Ectodermal cell (in vitro differentiated cells): ENCODE measurements at regions not wholly inside any gene's neighbourhood (a gene's known extent, or its start where the extent isn't known, plus 50 kb on each side); places are given as distances from the start of the nearest gene placed in this dataset.

Experiments used
- H3K27ac ChIP-seq: 2 replicates; pipeline ENCODE4 v1.7.0; 2013; ENCODE audit warnings: mild to moderate bottlenecking, low read depth, low read length; ENCODE audit not compliant: insufficient read depth, poor library complexity, severe bottlenecking
- H3K27me3 ChIP-seq: 2 replicates; pipeline ENCODE4 v1.7.0; 2013; ENCODE audit warnings: mild to moderate bottlenecking, low read length; ENCODE audit not compliant: insufficient read depth, control insufficient read depth, poor library complexity, severe bottlenecking
- H3K36me3 ChIP-seq: one replicate; pipeline ENCODE4 v1.7.0; 2013; ENCODE audit warnings: low read length; ENCODE audit not compliant: control insufficient read depth, insufficient read depth
- H3K4me1 ChIP-seq: one replicate; pipeline ENCODE4 v1.7.0; 2013; ENCODE audit warnings: low read length; ENCODE audit not compliant: control insufficient read depth, insufficient read depth
- H3K4me3 ChIP-seq: 2 replicates; pipeline ENCODE4 v1.7.0; 2013; ENCODE audit warnings: low read depth, low read length, control low read depth; ENCODE audit not compliant: insufficient read depth
- H3K9me3 ChIP-seq: 2 replicates; pipeline ENCODE4 v1.7.0; 2013; ENCODE audit warnings: mild to moderate bottlenecking, low read length, moderate library complexity; ENCODE audit not compliant: control insufficient read depth
- WGBS, 2 experiments: methylation state at CpG; one replicate each; pipeline ENCODE4 v1.1.7; 2013; ENCODE audit warnings: missing lambda C conversion rate in 2 of 2; 5-methylcytosine and 5-hydroxymethylcytosine counted together

GRCh38 chr2:145931781-145932395 lies 1412.0 kb upstream of the ZEB2 start:
- H3K27ac ChIP-seq, result no peak overlapping the region
- no peaks in the 10 kb centered on the region for H3K36me3 ChIP-seq
- no peaks in the 10 kb centered on the region for H3K27me3 ChIP-seq
- peaks cover 30% of the 10 kb centered on the region for H3K4me1 ChIP-seq
- no peaks in the 10 kb centered on the region for H3K9me3 ChIP-seq
- no peak overlapping the region for H3K4me3 ChIP-seq
- 30 to 58% methylated on average over 2 of the region's 2 CpGs for WGBS, 2 experiments

- no peaks in the 10 kb centered on the region for H3K9me3 ChIP-seq
- no peak overlapping the region for H3K4me3 ChIP-seq
- H3K4me1 ChIP-seq, result peaks cover 22% of the 10 kb centered on the region
- WGBS, 2 experiments, result 56 to 62% methylated on average over 1 of the region's 2 CpGs
- H3K36me3 ChIP-seq, result no peaks in the 10 kb centered on the region
- no peaks in the 10 kb centered on the region for H3K27me3 ChIP-seq
- H3K27ac ChIP-seq, result no peak overlapping the region
Observed at GRCh38 chr2:145930318-145930717, 1410.4 kb upstream of the ZEB2 start.

- Histone ChIP-seq H3K27me3 (no peaks in the 10 kb centered on the region), H3K4me3 (no peak overlapping the region), H3K36me3 (no peaks in the 10 kb centered on the region), H3K4me1 (peaks cover 7% of the 10 kb centered on the region), H3K27ac (no peak overlapping the region), H3K9me3 (no peaks in the 10 kb centered on the region)
- WGBS, 2 experiments, result 94 to 97% methylated on average over 5 of the region's 5 CpGs
Observed at GRCh38 chr2:145927131-145927950, 1407.4 kb upstream of the ZEB2 start.

- Histone ChIP-seq H3K9me3 (no peaks in the 10 kb centered on the region), H3K36me3 (no peaks in the 10 kb centered on the region), H3K27me3 (no peaks in the 10 kb centered on the region), H3K4me1 (no peaks in the 10 kb centered on the region), H3K27ac (no peak overlapping the region), H3K4me3 (no peak overlapping the region)
- WGBS, 2 experiments, result 91 to 92% methylated on average over 4 of the region's 4 CpGs
Observed at GRCh38 chr2:145925591-145925990, 1405.7 kb upstream of the ZEB2 start.

- Histone ChIP-seq H3K4me3 (no peak overlapping the region), H3K27me3 (no peaks in the 10 kb centered on the region), H3K4me1 (no peaks in the 10 kb centered on the region), H3K36me3 (no peaks in the 10 kb centered on the region), H3K27ac (no peak overlapping the region), H3K9me3 (no peaks in the 10 kb centered on the region)
- 95% methylated on average over 2 of the region's 2 CpGs; no CpG with 5 or more reads in 1 of the 2 experiments for WGBS, 2 experiments
Observed at GRCh38 chr2:145919477-145919876, 1399.6 kb upstream of the ZEB2 start.

- 83 to 95% methylated on average over 1 of the region's 1 CpG for WGBS, 2 experiments
Observed at GRCh38 chr2:145918951-145919350, 1399.0 kb upstream of the ZEB2 start.

GRCh38 chr2:145916799-145917198 lies 1396.9 kb upstream of the ZEB2 start:
- no peak overlapping the region for H3K27ac ChIP-seq
- no peaks in the 10 kb centered on the region for H3K9me3 ChIP-seq
- H3K4me1 ChIP-seq, result peaks cover 3% of the 10 kb centered on the region
- 90 to 99% methylated on average over 5 of the region's 5 CpGs for WGBS, 2 experiments
- H3K27me3 ChIP-seq, result no peaks in the 10 kb centered on the region
- H3K36me3 ChIP-seq, result no peaks in the 10 kb centered on the region
- no peak overlapping the region for H3K4me3 ChIP-seq

More at GRCh38 chr2:145918951-145919350, 1399.0 kb upstream of the ZEB2 start:
- no peaks in the 10 kb centered on the region for H3K27me3 ChIP-seq
- no peak overlapping the region for H3K4me3 ChIP-seq
- H3K4me1 ChIP-seq, result no peaks in the 10 kb centered on the region
- H3K9me3 ChIP-seq, result no peaks in the 10 kb centered on the region
- no peaks in the 10 kb centered on the region for H3K36me3 ChIP-seq
- H3K27ac ChIP-seq, result no peak overlapping the region

GRCh38 chr2:145914716-145915115 lies 1394.8 kb upstream of the ZEB2 start:
- H3K4me1 ChIP-seq, result peaks cover 5% of the 10 kb centered on the region
- H3K36me3 ChIP-seq, result no peaks in the 10 kb centered on the region
- H3K9me3 ChIP-seq, result no peaks in the 10 kb centered on the region
- H3K4me3 ChIP-seq, result no peak overlapping the region
- 83 to 86% methylated on average over 4 of the region's 4 CpGs for WGBS, 2 experiments
- H3K27ac ChIP-seq, result no peak overlapping the region
- no peaks in the 10 kb centered on the region for H3K27me3 ChIP-seq

GRCh38 chr2:145910416-145910815 lies 1390.5 kb upstream of the ZEB2 start:
- no peaks in the 10 kb centered on the region for H3K9me3 ChIP-seq
- H3K4me1 ChIP-seq, result peaks cover 5% of the 10 kb centered on the region
- H3K36me3 ChIP-seq, result no peaks in the 10 kb centered on the region
- H3K27me3 ChIP-seq, result no peaks in the 10 kb centered on the region
- H3K27ac ChIP-seq, result no peak overlapping the region
- 95 to 96% methylated on average over 4 of the region's 4 CpGs for WGBS, 2 experiments
- no peak overlapping the region for H3K4me3 ChIP-seq

GRCh38 chr2:145909766-145910165 lies 1389.8 kb upstream of the ZEB2 start:
- no peaks in the 10 kb centered on the region for H3K9me3 ChIP-seq
- no peak overlapping the region for H3K27ac ChIP-seq
- no peak overlapping the region for H3K4me3 ChIP-seq
- H3K36me3 ChIP-seq, result no peaks in the 10 kb centered on the region
- peaks cover 5% of the 10 kb centered on the region for H3K4me1 ChIP-seq
- no peaks in the 10 kb centered on the region for H3K27me3 ChIP-seq
